GM18508 (cell line): ENCODE measurements at regions not wholly inside any gene's neighbourhood (a gene's known extent, or its start where the extent isn't known, plus 50 kb on each side); places are given as distances from the start of the nearest gene placed in this dataset.

Experiments used
- ATAC-seq: cut with Tn5 transposase; IDR thresholded peaks from one replicate; pipeline ENCODE4 v1.9.1; 2021; ENCODE audit warnings: moderate number of reproducible peaks; ENCODE audit not compliant: insufficient read depth, unreplicated experiment

DNA sequence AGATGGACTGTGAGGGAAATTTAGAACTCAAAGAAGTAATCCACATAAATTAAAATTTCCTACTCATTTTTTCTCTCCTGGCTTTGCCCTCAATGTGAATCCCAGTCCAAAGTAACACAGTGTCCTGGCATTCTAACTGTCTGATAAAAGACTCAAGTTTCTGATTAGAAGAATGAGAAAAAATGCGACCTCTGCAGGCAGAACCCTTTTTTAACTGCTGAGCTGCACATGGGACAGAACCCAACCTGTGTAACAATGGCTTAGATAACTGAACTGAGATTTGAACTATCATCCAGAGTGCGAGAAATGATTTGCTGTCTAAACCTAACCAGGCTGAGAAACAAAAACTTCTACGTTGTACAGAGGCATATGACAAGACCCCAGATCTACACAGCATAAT, 385.6 kb upstream of the LRRC4C start:
- no peak for ATAC-seq

GRCh38 chr11:41848349-41848748, 388.9 kb upstream of the LRRC4C start:
- ATAC-seq: no peak

DNA sequence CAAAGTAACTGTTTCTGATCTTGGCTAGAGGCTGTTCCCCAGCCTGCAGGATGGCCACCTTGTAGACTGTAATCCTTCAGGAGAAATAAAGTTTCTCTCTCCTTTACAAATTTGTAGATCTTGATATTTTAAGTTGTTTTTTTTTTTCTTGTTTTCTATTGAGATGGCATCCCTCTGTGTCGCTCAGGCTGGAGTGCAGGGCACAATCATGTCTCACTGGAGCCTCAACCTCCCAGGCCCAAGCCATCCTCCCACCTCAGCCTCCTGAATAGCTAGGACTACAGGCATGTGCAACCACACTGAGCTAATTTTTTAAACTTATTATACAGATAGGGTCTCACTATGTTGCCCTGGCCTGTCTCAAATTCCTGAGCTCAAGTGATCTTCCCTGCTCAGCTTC, 389.8 kb upstream of the LRRC4C start:
- no peak for ATAC-seq

DNA sequence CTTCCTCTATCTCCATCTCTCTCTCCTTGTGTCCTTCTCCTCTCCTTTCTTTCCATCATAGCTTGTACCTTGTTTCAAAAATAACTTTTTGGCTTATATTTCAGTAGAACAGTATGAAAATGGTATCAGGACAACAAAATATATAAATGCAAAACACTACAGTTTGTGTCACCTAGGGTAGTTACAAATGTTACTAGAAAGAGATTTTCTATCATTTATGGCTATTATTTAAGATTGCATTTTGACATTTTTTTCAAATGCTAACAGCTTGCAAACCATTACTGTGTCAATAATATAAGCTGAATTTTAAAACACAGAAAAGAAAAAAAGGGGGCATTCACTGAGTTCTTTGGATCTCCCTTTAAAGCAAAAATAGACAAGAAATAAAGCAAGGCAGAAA, 392.3 kb upstream of the LRRC4C start:
- no peak for ATAC-seq

DNA sequence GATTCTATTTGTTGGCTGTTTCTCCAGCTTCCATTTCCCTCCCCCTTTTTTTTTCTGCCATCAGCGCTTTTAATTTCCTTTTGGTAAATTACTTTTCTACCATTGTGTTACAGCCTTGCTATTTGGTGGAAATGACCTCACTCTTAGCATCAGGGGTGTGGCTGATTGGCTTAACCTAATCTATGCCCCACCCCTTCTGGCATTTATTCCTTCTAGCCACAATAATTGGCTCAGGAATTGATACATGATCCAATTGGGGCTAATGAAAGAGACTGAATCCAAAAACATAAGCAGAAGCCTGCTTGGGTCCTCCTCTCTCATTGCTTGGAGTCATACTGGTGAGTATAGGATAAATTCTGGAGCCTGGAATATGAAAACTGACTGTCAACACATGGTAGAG, 402.4 kb upstream of the LRRC4C start:
- ATAC-seq: no peak

GRCh38 chr11:41866525-41866924, 407.1 kb upstream of the LRRC4C start:
- no peak for ATAC-seq

- ATAC-seq: no peak
Measured at GRCh38 chr11:41868606-41869005, 409.2 kb upstream of the LRRC4C start.

GRCh38 chr11:41872426-41872825, 413.0 kb upstream of the LRRC4C start:
- ATAC-seq: no peak

DNA sequence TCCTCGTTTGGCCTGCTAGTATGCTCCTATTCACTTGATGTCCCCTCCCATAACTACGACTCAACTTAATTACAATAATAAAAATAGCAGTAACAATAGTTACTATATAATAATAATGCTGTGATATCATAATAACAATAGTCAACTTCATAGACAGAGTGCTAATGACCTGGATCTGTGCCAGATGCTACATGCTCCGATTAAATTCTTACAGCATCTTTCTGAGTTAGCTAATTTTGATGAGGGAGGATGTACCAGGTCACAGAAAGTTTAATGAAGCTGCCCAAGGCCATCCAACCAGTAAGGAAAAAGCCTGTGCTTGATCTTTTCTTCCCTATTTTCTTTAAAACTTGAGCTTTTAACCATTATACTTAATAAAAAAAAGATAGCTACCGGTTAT, 413.4 kb upstream of the LRRC4C start:
- ATAC-seq: no peak

GRCh38 chr11:41878095-41878494, 418.6 kb upstream of the LRRC4C start:
- no peak for ATAC-seq

DNA sequence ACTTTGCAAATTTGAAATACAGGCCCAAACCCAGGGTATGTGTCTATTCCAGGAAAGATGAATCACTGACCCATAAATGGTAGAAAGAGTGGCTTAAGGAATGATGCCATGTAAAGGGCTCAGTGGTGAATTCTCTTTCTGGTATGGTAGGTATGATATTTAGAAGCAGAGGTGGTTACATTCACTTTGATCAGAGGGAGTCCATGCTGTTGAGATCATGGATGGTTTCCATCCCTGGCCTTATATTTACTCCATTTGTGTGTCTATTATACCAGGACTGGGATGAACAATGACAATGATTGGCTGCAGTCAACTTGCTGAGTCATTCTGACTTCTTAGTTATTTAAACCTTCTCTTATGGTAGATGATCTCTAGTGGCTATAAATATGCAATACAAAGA, 419.8 kb upstream of the LRRC4C start:
- ATAC-seq: no peak

DNA sequence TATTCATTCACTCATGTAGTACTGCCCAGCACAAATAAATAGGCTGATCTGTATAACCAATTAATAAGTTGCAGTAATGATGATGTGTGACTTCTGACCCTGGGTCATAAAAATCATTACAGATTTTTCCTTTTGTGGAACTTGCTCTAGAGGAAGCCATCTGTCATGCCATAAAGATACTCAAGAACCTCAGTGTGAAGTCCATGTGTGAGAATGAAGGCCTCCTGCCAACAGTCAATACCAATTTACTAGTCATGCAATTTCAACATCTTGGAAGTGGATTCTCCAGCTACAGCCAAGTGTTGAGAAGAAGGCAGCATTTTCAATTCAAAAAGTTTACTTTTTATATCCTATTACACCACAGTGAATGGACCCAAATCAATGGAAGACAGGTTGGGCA, 435.6 kb upstream of the LRRC4C start:
- ATAC-seq: no peak

DNA sequence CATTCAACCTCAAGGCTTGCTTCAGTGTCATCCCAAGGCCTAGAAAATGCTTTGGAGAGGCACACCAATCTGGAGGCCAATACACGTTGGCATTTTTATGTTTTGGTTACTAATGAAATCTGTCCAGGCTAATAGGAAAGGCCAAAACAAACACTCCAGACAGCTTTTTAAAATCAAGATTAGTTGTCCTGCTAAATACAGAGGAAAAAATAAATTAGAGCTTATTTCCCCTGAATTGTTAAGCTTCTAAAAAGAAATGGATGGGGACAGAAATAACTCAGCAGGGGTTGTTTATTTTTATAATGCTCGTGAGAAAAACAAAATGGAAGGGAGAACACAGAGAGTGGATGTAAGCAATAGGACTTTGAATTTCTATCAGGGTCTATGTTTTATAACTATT, 438.5 kb upstream of the LRRC4C start:
- no peak for ATAC-seq

DNA sequence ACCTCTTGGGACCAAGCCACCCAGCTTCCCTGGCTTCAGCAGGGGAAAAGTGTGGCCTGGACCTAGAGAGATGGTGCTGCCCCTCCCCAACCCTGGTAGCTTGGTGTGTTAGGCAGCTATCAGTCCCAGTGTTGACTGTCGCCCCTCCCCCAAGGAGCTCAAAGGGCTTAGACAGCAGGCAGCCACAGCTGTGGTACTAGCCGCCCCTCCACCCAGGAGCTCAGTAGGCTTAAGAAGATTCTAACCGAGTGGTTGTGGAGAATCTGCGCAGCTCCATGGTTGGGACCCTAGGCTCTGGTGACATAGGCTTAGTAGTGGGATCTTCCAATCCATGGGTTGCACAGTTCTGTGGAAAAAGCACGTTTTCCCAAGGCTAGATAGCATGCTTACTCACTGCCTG, 458.4 kb upstream of the LRRC4C start:
- no peak for ATAC-seq

GRCh38 chr11:41920374-41920773, 460.9 kb upstream of the LRRC4C start:
- ATAC-seq: no peak

- ATAC-seq: no peak
Measured at GRCh38 chr11:41921746-41922390, 462.4 kb upstream of the LRRC4C start.

- no peak for ATAC-seq
Measured at GRCh38 chr11:41926339-41926738, 466.9 kb upstream of the LRRC4C start.

DNA sequence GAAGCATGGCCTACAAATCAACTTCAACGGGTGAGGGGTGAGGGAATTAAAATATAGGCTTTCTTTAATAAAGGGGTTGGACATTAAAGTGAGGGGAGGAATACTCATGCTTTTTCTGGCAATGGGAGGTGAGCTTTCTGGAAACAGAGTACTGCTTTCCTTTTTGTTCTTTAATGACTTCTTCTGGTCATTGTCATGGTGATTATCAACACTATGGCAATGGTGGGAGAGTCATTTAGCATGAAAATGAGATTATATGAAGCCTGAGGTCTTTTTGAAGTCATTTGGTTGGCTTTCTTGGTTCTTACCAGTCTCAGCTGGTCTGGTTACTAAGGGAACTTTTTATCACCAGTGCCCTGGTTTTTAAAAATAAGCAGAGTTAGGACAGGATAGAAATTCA, 475.8 kb upstream of the LRRC4C start:
- no peak for ATAC-seq

GRCh38 chr11:41935795-41936194, 476.3 kb upstream of the LRRC4C start:
- no peak for ATAC-seq

DNA sequence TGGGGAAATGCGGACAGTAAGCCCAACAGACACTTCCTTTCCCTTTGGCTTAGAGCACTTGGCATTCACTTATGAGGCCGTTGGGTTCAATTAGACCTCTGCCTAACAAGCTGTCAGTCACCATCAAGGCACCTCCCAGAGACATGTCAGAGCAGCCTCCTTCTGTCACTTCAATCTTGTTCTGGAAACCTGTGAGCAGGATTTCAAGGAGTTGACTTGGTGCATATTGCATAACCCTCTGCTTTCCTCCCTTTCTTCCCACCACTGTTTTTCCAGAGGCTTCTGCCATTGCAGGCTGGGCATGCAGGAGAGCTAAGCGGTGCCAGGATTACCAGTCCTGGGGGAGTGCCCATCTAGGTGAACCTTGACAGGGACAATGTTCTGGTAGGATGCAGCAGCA, 484.2 kb upstream of the LRRC4C start:
- ATAC-seq: no peak

- ATAC-seq: no peak
Measured at GRCh38 chr11:41947392-41947791, 487.9 kb upstream of the LRRC4C start.

DNA sequence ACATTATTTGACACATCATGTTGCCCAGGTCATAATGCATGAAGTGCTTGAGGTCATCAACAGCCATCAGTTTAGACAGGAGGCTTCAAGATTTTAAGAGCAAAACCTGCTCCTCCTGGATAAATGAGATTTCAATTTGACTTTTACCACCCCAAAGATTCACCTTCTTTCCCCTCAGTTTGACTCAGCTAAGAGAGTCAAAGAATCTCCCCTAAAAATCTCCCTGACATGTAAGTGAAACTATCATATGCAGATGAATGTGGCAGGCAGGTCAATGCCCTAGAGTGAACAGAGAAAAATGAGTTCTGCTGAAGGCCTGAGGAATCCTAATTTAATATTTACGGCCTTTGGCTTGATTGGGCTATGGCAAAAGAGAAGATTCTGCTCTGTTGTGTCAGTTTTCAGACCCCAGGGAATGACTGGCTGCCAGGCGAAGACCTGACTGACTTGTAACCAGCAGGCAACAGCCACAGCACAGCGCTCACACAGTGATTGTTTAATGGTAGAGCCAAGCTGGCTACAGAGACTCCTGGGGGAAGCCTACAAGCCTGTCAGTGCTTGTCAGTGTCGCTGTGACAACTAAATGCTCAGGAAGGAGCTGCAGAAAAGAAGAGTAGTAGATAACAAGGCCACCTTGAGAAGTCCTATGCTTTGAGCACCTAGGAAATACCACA, 491.2 kb upstream of the LRRC4C start:
- ATAC-seq: no peak
